ENCODE measurements at regions not wholly inside any gene's neighbourhood (a gene's known extent, or its start where the extent isn't known, plus 50 kb on each side); places are given as distances from the start of the nearest gene placed in this dataset.
"Not testable (repeated sequence)": the region's sequence is repeated elsewhere in the genome, so short reads cannot be mapped to it uniquely, and the experiment has no call there.

GRCh38 chr2:82992968-82993367 is 1466.1 kb downstream of the SUCLG1 start:
- no peaks in the 10 kb centered on the region for H3K36me3 ChIP-seq
- DNase-seq = no peak
- intact Hi-C loops (cut with DNase I) = no loop called here
- no peak for ATAC-seq
- H3K4me3 ChIP-seq = no peak overlapping the region
- H3K9me3 ChIP-seq = no peaks in the 10 kb centered on the region
- no peaks in the 10 kb centered on the region for H3K4me1 ChIP-seq
- no peak overlapping the region for H3K27ac ChIP-seq
- WGBS, 4 donors = 55 to 65% (median 61%) methylated on average over 2 of the region's 2 CpGs
- no peak for TF ChIP-seq POLR2A (IDR thresholded peaks at IDR 0.05)
- TF ChIP-seq, protein P1, sequence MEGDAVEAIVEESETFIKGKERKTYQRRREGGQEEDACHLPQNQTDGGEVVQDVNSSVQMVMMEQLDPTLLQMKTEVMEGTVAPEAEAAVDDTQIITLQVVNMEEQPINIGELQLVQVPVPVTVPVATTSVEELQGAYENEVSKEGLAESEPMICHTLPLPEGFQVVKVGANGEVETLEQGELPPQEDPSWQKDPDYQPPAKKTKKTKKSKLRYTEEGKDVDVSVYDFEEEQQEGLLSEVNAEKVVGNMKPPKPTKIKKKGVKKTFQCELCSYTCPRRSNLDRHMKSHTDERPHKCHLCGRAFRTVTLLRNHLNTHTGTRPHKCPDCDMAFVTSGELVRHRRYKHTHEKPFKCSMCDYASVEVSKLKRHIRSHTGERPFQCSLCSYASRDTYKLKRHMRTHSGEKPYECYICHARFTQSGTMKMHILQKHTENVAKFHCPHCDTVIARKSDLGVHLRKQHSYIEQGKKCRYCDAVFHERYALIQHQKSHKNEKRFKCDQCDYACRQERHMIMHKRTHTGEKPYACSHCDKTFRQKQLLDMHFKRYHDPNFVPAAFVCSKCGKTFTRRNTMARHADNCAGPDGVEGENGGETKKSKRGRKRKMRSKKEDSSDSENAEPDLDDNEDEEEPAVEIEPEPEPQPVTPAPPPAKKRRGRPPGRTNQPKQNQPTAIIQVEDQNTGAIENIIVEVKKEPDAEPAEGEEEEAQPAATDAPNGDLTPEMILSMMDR (IDR thresholded peaks at IDR 0.05) = no peak
- no peaks in the 10 kb centered on the region for H3K27me3 ChIP-seq

DNA sequence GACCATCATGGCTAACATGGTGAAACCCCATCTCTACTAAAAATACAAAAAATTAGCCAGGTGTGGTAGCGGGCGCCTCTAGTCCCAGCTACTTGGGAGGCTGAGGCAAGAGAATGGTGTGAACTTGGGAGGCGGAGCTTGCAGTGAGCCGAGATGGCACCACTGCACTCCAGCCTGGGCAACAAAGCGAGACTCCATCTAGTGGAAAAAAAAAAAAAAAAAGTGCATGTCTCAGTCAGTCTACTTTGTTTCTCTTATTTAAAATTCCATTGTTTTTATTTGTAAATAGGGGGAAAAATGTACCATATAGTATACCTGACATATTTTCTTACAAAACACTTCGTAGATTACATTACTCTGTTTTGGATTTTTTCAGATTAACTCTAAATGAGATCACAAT is 1471.4 kb downstream of the SUCLG1 start:
- WGBS, 4 donors = 91 to 96% (median 93%) methylated on average over 6 of the region's 6 CpGs

DNA sequence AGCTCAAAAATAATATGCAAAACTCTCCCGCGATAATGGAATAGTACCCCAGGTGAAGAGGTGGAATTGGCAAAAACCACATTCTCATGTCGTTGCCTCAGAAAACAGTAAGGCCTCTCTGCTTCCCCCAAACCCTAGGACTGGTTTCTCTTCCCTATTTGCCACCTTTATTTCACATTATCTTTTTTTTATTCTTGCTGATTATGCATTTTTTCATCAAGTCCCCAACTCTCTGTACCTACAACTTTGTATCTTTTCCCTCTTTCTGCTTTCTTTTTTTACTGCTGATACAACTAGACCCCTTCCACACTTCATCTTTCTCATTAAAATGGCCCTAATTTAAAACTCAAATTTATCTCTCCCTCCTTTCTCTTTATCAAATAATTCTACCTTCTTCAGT is 1472.2 kb downstream of the SUCLG1 start:
- Histone ChIP-seq H3K27me3 (no peaks in the 10 kb centered on the region), H3K4me1 (no peaks in the 10 kb centered on the region), H3K36me3 (no peaks in the 10 kb centered on the region), H3K9me3 (peaks cover 0 to 7% (median 0%) of the 10 kb centered on the region in 12 donors), H3K27ac (no peak overlapping the region), H3K4me3 (no peak overlapping the region)
- intact Hi-C loops (cut with DNase I) = no loop called here
- WGBS, 4 donors = 94 to 97% (median 95%) methylated on average over 3 of the region's 3 CpGs
- DNase-seq = no peak
- TF ChIP-seq POLR2A (IDR thresholded peaks at IDR 0.05) = no peak
- TF ChIP-seq, protein P1 (IDR thresholded peaks at IDR 0.05) = no peak
- ATAC-seq = no peak

More for the DNA sequence above, 1471.4 kb downstream of the SUCLG1 start:
- H3K9me3 ChIP-seq; ATAC-seq; H3K27ac ChIP-seq; H3K4me3 ChIP-seq; H3K27me3 ChIP-seq; H3K36me3 ChIP-seq; H3K4me1 ChIP-seq; DNase-seq; intact Hi-C loops (cut with DNase I): not testable (repeated sequence)

GRCh38 chr2:82985572-82986197 is 1473.4 kb downstream of the SUCLG1 start:
- TF ChIP-seq POLR2A (IDR thresholded peaks at IDR 0.05) = no peak
- TF ChIP-seq, protein P1 (IDR thresholded peaks at IDR 0.05) = no peak
- Histone ChIP-seq H3K4me3 (no peak overlapping the region), H3K27ac (no peak overlapping the region), H3K9me3 (peaks cover 0 to 17% (median 7%) of the 10 kb centered on the region in 12 donors), H3K4me1 (no peaks in the 10 kb centered on the region), H3K36me3 (no peaks in the 10 kb centered on the region), H3K27me3 (no peaks in the 10 kb centered on the region)
- intact Hi-C loops (cut with DNase I) = no loop called here
- peak in 2 of 5 donors; percentile 14 to 47 for DNase-seq
- peak in 1 of 4 donors; percentile 31 for ATAC-seq
- whole genome bisulfite sequencing, 4 donors = 94 to 98% (median 97%) methylated on average over 9 to 18 of the region's 18 CpGs

GRCh38 chr2:82968358-82968757 is 1490.7 kb downstream of the SUCLG1 start:
- DNase-seq = no peak
- intact Hi-C loops (cut with DNase I) = no loop called here
- H3K4me1 ChIP-seq = no peaks in the 10 kb centered on the region
- H3K27ac ChIP-seq = no peak overlapping the region
- H3K27me3 ChIP-seq = no peaks in the 10 kb centered on the region
- H3K36me3 ChIP-seq = no peaks in the 10 kb centered on the region
- no peak for ATAC-seq
- H3K4me3 ChIP-seq = no peak overlapping the region
- peaks cover 0 to 16% (median 2%) of the 10 kb centered on the region in 12 donors for H3K9me3 ChIP-seq
- TF ChIP-seq, protein P1 (IDR thresholded peaks at IDR 0.05) = no peak
- no peak for TF ChIP-seq POLR2A (IDR thresholded peaks at IDR 0.05)

Data from heart left ventricle (tissue), 16 donors.